Neural cell (in vitro differentiated cells): ENCODE measurements at regions not wholly inside any gene's neighbourhood (a gene's known extent, or its start where the extent isn't known, plus 50 kb on each side); places are given as distances from the start of the nearest gene placed in this dataset.

Experiments used
- H2AFZ ChIP-seq: fragments of 200-600, 300-800 bp; sonication (generic), shearing (Covaris generic); 2 replicates; pipeline ENCODE4 v1.6.0; 2014; ENCODE audit warnings: low read depth, mild to moderate bottlenecking, antibody characterized with exemption, low read length, moderate library complexity
- H3F3A ChIP-seq: fragments of 200-600 bp; shearing (Covaris generic); 2 replicates; pipeline ENCODE4 v1.6.1; 2016; ENCODE audit warnings: mild to moderate bottlenecking, moderate library complexity, mixed read lengths, antibody characterized with exemption, low read length; ENCODE audit not compliant: insufficient read depth, poor library complexity, severe bottlenecking
- H3K27ac ChIP-seq: fragments of 200-600, 300-800 bp; sonication (generic), shearing (Covaris generic); 2 replicates; pipeline ENCODE4 v1.5.1; 2014; ENCODE audit warnings: mild to moderate bottlenecking, low read length, moderate library complexity
- H3K27me3 ChIP-seq: fragments of 300-800, 200-600 bp; sonication (generic), shearing (Covaris generic); 2 replicates; pipeline ENCODE4 v1.6.0; 2014; ENCODE audit warnings: mild to moderate bottlenecking, low read depth, low read length, moderate library complexity; ENCODE audit not compliant: insufficient read depth
- H3K36me3 ChIP-seq: fragments of 300-800, 200-600 bp; sonication (generic), shearing (Covaris generic); 2 replicates; pipeline ENCODE4 v1.5.1; 2014; ENCODE audit warnings: mild to moderate bottlenecking, antibody characterized with exemption, low read length, moderate library complexity; ENCODE audit not compliant: insufficient read depth
- H3K4me2 ChIP-seq: fragments of 300-800, 200-600 bp; sonication (generic), shearing (Covaris generic); 2 replicates; pipeline ENCODE4 v1.6.0; 2014; ENCODE audit warnings: mild to moderate bottlenecking, low read length
- H3K4me3 ChIP-seq: fragments of 300-800, 200-600 bp; sonication (generic), shearing (Covaris generic); 2 replicates; pipeline ENCODE4 v1.5.1; 2014; ENCODE audit warnings: mild to moderate bottlenecking, low read length, moderate library complexity
- H3K79me2 ChIP-seq: fragments of 200-600 bp; shearing (Covaris generic); replicated peaks from 2 replicates; pipeline ENCODE4 v1.6.0; 2014; ENCODE audit warnings: mild to moderate bottlenecking, low read length, moderate library complexity; ENCODE audit not compliant: insufficient read depth
- H3K9ac ChIP-seq: fragments of 300-800, 200-600 bp; sonication (generic), shearing (Covaris generic); 2 replicates; pipeline ENCODE4 v1.6.1; 2016; ENCODE audit warnings: mild to moderate bottlenecking, low read length, mixed read lengths
- H3K9me2 ChIP-seq: fragments of 200-600 bp; shearing (Covaris generic); 2 replicates; pipeline ENCODE4 v1.6.1; 2016; ENCODE audit warnings: mild to moderate bottlenecking, low read length, mixed read lengths; ENCODE audit not compliant: insufficient read depth
- H3K9me3 ChIP-seq: fragments of 200-600, 300-800 bp; sonication (generic), shearing (Covaris generic); 2 replicates; pipeline ENCODE4 v1.6.1; 2016; ENCODE audit warnings: mild to moderate bottlenecking, mixed run types, low read length, moderate library complexity, mixed read lengths
- H4K20me1 ChIP-seq: fragments of 200-600 bp; shearing (Covaris generic); 2 replicates; pipeline ENCODE4 v1.6.1; 2016; ENCODE audit warnings: mild to moderate bottlenecking, mixed run types; ENCODE audit not compliant: insufficient read depth
- EP300 ChIP-seq: fragments of 450-650 bp; conservative IDR thresholded peaks from 2 replicates; pipeline ENCODE4 v1.6.1; 2014; ENCODE audit warnings: antibody characterized with exemption, mild to moderate bottlenecking, moderate library complexity; ENCODE audit not compliant: poor library complexity, severe bottlenecking
- EZH2 ChIP-seq: fragments of 200-600, 300-800 bp; shearing (Covaris generic), sonication (generic); IDR thresholded peaks from 2 replicates; pipeline ENCODE4 v1.6.1; 2014; ENCODE audit warnings: antibody characterized with exemption, low read length, borderline replicate concordance, mild to moderate bottlenecking; ENCODE audit not compliant: insufficient read depth, poor library complexity, severe bottlenecking
- RAD21 ChIP-seq: fragments of 450-650 bp; conservative IDR thresholded peaks from 2 replicates; pipeline ENCODE4 v1.6.1; 2014; ENCODE audit warnings: antibody characterized with exemption, mild to moderate bottlenecking, moderate library complexity
- REST ChIP-seq: IDR thresholded peaks from 2 replicates; pipeline ENCODE4 v1.6.1; 2012; ENCODE audit warnings: borderline replicate concordance
- SMC3 ChIP-seq: fragments of 450-650 bp; conservative IDR thresholded peaks from 2 replicates; pipeline ENCODE4 v1.6.1; 2014; ENCODE audit warnings: antibody characterized with exemption, mild to moderate bottlenecking, moderate library complexity; ENCODE audit not compliant: poor library complexity
- TAF1 ChIP-seq: IDR thresholded peaks from 2 replicates; pipeline ENCODE4 v1.6.1; 2012; ENCODE audit warnings: low read depth
- TF ChIP-seq, protein P1 (sequence below): fragments of 450-650 bp; IDR thresholded peaks from 2 replicates; pipeline ENCODE4 v1.5.1; 2014; ENCODE audit warnings: antibody characterized with exemption, mild to moderate bottlenecking, moderate library complexity; ENCODE audit not compliant: poor library complexity, severe bottlenecking

GRCh38 chr18:42271647-42272414 is 316.8 kb downstream of the PIK3C3 start:
- TF ChIP-seq EP300 = peak; percentile 61
- no peak for TF ChIP-seq REST
- no peaks in the 10 kb centered on the region for H3K36me3 ChIP-seq
- H3K9me3 ChIP-seq = no peaks in the 10 kb centered on the region
- no peaks in the 10 kb centered on the region for H3K9me2 ChIP-seq
- no peaks in the 10 kb centered on the region for H3K79me2 ChIP-seq
- H3K4me3 ChIP-seq = no peak overlapping the region
- no peaks in the 10 kb centered on the region for H4K20me1 ChIP-seq
- peak overlapping the region; percentile 41 for H3K27ac ChIP-seq
- peak overlapping the region; percentile 10 for H3K9ac ChIP-seq
- H3K27me3 ChIP-seq = no peaks in the 10 kb centered on the region
- H3F3A ChIP-seq = no peaks in the 10 kb centered on the region
- H2AFZ ChIP-seq = peak overlapping the region; percentile 4
- H3K4me2 ChIP-seq = no peak overlapping the region

DNA sequence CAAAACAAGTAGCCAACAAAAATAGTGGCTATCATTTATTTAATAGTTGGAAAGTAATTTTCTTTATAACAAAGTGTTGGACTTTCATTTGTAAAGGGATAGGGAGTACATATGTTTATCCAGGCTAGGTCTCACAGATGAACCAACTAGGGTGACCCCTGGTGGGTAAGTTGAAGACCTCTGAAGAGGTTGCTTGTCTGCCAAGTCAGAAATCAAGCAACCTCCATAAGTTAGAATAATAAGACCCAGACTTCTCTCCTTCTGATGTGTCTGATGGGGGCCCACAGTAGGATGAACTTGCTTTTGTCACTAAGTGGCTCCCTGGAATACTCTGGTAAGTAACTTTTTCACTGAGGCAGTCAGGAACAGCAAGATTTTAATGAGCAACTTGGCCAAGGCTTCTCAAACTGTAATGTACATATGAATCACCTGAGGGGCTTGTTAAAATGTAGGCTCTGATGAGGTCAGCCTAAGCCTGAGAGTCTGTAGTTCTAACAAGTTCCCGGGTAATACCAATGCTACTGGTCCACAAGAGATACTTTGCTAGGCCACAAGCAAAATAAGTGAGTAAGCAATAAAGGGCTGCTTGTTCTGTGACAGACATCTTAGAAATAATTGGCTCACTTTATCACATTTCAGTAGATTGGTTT is 319.6 kb downstream of the PIK3C3 start:
- Histone ChIP-seq H3K9me2 (no peaks in the 10 kb centered on the region), H3K36me3 (no peaks in the 10 kb centered on the region), H3K9me3 (no peaks in the 10 kb centered on the region), H3F3A (no peaks in the 10 kb centered on the region), H3K4me3 (no peak overlapping the region), H2AFZ (no peak overlapping the region), H4K20me1 (no peaks in the 10 kb centered on the region), H3K27me3 (no peaks in the 10 kb centered on the region), H3K27ac (no peak overlapping the region), H3K9ac (no peak overlapping the region), H3K79me2 (no peaks in the 10 kb centered on the region), H3K4me2 (no peak overlapping the region)
- no peak for TF ChIP-seq TAF1
- TF ChIP-seq, protein P1, sequence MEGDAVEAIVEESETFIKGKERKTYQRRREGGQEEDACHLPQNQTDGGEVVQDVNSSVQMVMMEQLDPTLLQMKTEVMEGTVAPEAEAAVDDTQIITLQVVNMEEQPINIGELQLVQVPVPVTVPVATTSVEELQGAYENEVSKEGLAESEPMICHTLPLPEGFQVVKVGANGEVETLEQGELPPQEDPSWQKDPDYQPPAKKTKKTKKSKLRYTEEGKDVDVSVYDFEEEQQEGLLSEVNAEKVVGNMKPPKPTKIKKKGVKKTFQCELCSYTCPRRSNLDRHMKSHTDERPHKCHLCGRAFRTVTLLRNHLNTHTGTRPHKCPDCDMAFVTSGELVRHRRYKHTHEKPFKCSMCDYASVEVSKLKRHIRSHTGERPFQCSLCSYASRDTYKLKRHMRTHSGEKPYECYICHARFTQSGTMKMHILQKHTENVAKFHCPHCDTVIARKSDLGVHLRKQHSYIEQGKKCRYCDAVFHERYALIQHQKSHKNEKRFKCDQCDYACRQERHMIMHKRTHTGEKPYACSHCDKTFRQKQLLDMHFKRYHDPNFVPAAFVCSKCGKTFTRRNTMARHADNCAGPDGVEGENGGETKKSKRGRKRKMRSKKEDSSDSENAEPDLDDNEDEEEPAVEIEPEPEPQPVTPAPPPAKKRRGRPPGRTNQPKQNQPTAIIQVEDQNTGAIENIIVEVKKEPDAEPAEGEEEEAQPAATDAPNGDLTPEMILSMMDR = peak; percentile 22
- TF ChIP-seq RAD21 = peak; percentile 16
- TF ChIP-seq SMC3 = no peak

DNA sequence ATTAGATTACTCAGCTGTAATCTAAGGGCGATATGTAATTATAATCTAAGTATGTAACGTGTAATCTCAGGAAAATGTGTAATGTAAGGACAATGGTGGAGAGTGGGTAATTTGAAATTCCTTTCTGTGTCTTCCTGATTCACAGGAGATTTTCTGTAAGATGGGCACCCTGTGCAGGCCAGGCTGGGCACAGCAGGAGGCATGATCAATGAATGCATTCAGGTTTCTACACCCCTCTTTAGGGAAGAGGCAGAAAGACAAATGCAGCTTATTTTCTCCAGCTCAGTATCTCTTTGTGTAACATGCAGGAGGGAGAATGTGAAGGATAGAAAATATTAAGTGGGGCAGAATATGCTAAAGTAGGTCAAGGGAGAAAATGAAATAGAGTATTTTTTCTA is 320.1 kb downstream of the PIK3C3 start:
- no peak overlapping the region for H3K4me3 ChIP-seq
- H2AFZ ChIP-seq = no peak overlapping the region
- no peaks in the 10 kb centered on the region for H3K36me3 ChIP-seq
- no peaks in the 10 kb centered on the region for H3K79me2 ChIP-seq
- H3K9me2 ChIP-seq = no peaks in the 10 kb centered on the region
- H3F3A ChIP-seq = no peaks in the 10 kb centered on the region
- H3K27ac ChIP-seq = no peak overlapping the region
- no peaks in the 10 kb centered on the region for H3K9me3 ChIP-seq
- H3K4me2 ChIP-seq = no peak overlapping the region
- no peaks in the 10 kb centered on the region for H4K20me1 ChIP-seq
- no peak overlapping the region for H3K9ac ChIP-seq
- H3K27me3 ChIP-seq = no peaks in the 10 kb centered on the region
- TF ChIP-seq EZH2 = no peak
- no peak for TF ChIP-seq TAF1
